IMR-90 (cell line): ENCODE measurements at regions not wholly inside any gene's neighbourhood (a gene's known extent, or its start where the extent isn't known, plus 50 kb on each side); places are given as distances from the start of the nearest gene placed in this dataset.

ENCODE experiments used
- ATAC-seq: fragments of 200-7000 bp; cut with Tn5 transposase; 2 replicates; pipeline ENCODE4 v1.9.1; 2020; ENCODE audit warnings: low read depth, mild to moderate bottlenecking, moderate library complexity
- BruUV-seq: library from RNA; stranded (reverse); fragments of 400-500 nt; replicated peaks from 2 replicates; lab custom pipeline; 2021; lab: Mats Ljungman, UMichigan
- CTCF ChIA-PET: fragments of 300-600 bp; formaldehyde crosslinking; extraction: SDS; loops from one replicate; lab custom pipeline; 2021; ENCODE audit warnings: antibody characterized with exemption; lab: Yijun Ruan, JAX
- POLR2A ChIA-PET: fragments of 300-600 bp; sonication (Branson Sonifier 250); formaldehyde crosslinking; loops from one replicate; lab custom pipeline; 2022; ENCODE audit warnings: antibody characterized with exemption; ENCODE audit not compliant: unreplicated experiment; lab: Charles Lee
- DNase-seq: peaks from one replicate; pipeline ENCODE4 v3.0.0; 2013
- H2AFZ ChIP-seq: replicated peaks from 2 replicates; pipeline ENCODE3; 2013; ENCODE audit warnings: low read length, mild to moderate bottlenecking; ENCODE audit not compliant: poor library complexity
- H2AK5ac ChIP-seq: 2 replicates; pipeline ENCODE4 v1.6.1; 2013; ENCODE audit warnings: low read depth, low read length, inconsistent platforms
- H2AK9ac ChIP-seq: replicated peaks from 2 replicates; pipeline ENCODE3; 2013; ENCODE audit warnings: mild to moderate bottlenecking, low read depth, low read length, moderate library complexity; ENCODE audit not compliant: poor library complexity
- H2BK120ac ChIP-seq: 2 replicates; pipeline ENCODE4 v1.6.1; 2013; ENCODE audit warnings: low read depth, low read length, inconsistent platforms
- H2BK15ac ChIP-seq: 3 replicates; pipeline ENCODE4 v1.6.1; 2013; ENCODE audit warnings: low read depth, low read length, inconsistent platforms
- H2BK20ac ChIP-seq: 2 replicates; pipeline ENCODE4 v1.6.1; 2013; ENCODE audit warnings: low read depth, mild to moderate bottlenecking, inconsistent platforms, low read length, moderate library complexity
- H2BK5ac ChIP-seq: 2 replicates; pipeline ENCODE4 v1.6.1; 2013; ENCODE audit warnings: mild to moderate bottlenecking, low read depth, low read length, inconsistent platforms; ENCODE audit not compliant: poor library complexity, severe bottlenecking
- H3K14ac ChIP-seq: replicated peaks from 2 replicates; pipeline ENCODE4 v1.6.1; 2013; ENCODE audit warnings: low read depth, low read length, inconsistent platforms
- H3K18ac ChIP-seq: 2 replicates; pipeline ENCODE4 v1.6.1; 2013; ENCODE audit warnings: low read depth, low read length, control low read depth
- H3K23ac ChIP-seq: 2 replicates; pipeline ENCODE4 v1.6.1; 2013; ENCODE audit warnings: low read depth, low read length, inconsistent platforms
- H3K27ac ChIP-seq: 2 replicates; pipeline ENCODE4 v1.5.1; 2013; ENCODE audit warnings: mild to moderate bottlenecking, control low read depth, low read length; ENCODE audit not compliant: insufficient read depth
- H3K27me3 ChIP-seq: 2 replicates; pipeline ENCODE4 v1.6.1; 2013; ENCODE audit warnings: low read length; ENCODE audit not compliant: control insufficient read depth, insufficient read depth
- H3K36me3 ChIP-seq: 2 replicates; pipeline ENCODE4 v1.6.1; 2013; ENCODE audit warnings: low read length, mixed read lengths; ENCODE audit not compliant: control insufficient read depth, insufficient read depth
- H3K4ac ChIP-seq: 2 replicates; pipeline ENCODE4 v1.6.1; 2013; ENCODE audit warnings: low read depth, low read length, inconsistent platforms
- H3K4me1 ChIP-seq: 2 replicates; pipeline ENCODE4 v1.6.1; 2013; ENCODE audit warnings: low read length, mixed read lengths; ENCODE audit not compliant: control insufficient read depth, insufficient read depth
- H3K4me2 ChIP-seq: 2 replicates; pipeline ENCODE4 v1.6.1; 2013; ENCODE audit warnings: low read depth, mild to moderate bottlenecking, control low read depth, low read length, moderate library complexity
- H3K4me3 ChIP-seq: 2 replicates; pipeline ENCODE4 v1.5.1; 2013; ENCODE audit warnings: low read depth, mild to moderate bottlenecking, control low read depth, low read length, moderate library complexity; ENCODE audit not compliant: insufficient read depth
- H3K56ac ChIP-seq: 2 replicates; pipeline ENCODE4 v1.6.1; 2013; ENCODE audit warnings: low read length, inconsistent platforms; ENCODE audit not compliant: insufficient read depth; ENCODE audit errors: extremely low read depth
- H3K79me1 ChIP-seq, 2 experiments: 2 replicates each; pipeline ENCODE4 v1.6.1; 2013; ENCODE audit warnings: low read length in 2 of 2, inconsistent platforms in 1 of 2, low read depth in 1 of 2
- H3K9ac ChIP-seq: 2 replicates; pipeline ENCODE4 v1.6.1; 2013; ENCODE audit warnings: low read depth, low read length, control low read depth
- H3K9me1 ChIP-seq: 2 replicates; pipeline ENCODE4 v1.6.1; 2013; ENCODE audit warnings: low read length, inconsistent platforms; ENCODE audit not compliant: insufficient read depth
- H3K9me3 ChIP-seq: 2 replicates; pipeline ENCODE4 v1.6.1; 2013; ENCODE audit warnings: low read length; ENCODE audit not compliant: control insufficient read depth, insufficient read depth
- H4K20me1 ChIP-seq: 2 replicates; pipeline ENCODE4 v1.6.1; 2013; ENCODE audit warnings: low read length, inconsistent platforms; ENCODE audit not compliant: insufficient read depth
- H4K5ac ChIP-seq: 2 replicates; pipeline ENCODE4 v1.6.1; 2013; ENCODE audit warnings: mild to moderate bottlenecking, low read depth, low read length, control low read depth
- H4K8ac ChIP-seq, 2 experiments: 2 replicates each; pipeline ENCODE4 v1.6.1; 2013; ENCODE audit warnings: low read depth in 2 of 2, low read length in 2 of 2, control low read depth in 1 of 2, inconsistent platforms in 1 of 2
- H4K91ac ChIP-seq: 2 replicates; pipeline ENCODE4 v1.6.1; 2013; ENCODE audit warnings: low read depth, low read length, inconsistent platforms; ENCODE audit not compliant: insufficient read depth
- BHLHE40 ChIP-seq: fragments of 150-350 bp; IDR thresholded peaks from 2 replicates; pipeline ENCODE4 v1.6.1; 2016; ENCODE audit warnings: mild to moderate bottlenecking, low read depth, low read length
- CEBPB ChIP-seq: IDR thresholded peaks from 2 replicates; pipeline ENCODE4 v1.6.1; 2012; ENCODE audit warnings: low read depth, low read length, improper control_type of control experiment
- CHD1 ChIP-seq: IDR thresholded peaks from 2 replicates; pipeline ENCODE4 v1.6.1; 2012; ENCODE audit warnings: low read depth, low read length, improper control_type of control experiment
- CTCF ChIP-seq: conservative IDR thresholded peaks from 2 replicates; pipeline ENCODE4 v1.5.1; 2012; ENCODE audit warnings: mild to moderate bottlenecking, low read depth, low read length, improper control_type of control experiment
- FOS ChIP-seq: fragments of 150-350 bp; IDR thresholded peaks from 2 replicates; pipeline ENCODE4 v1.6.1; 2016; ENCODE audit warnings: low read depth, low read length
- MAFK ChIP-seq: IDR thresholded peaks from 2 replicates; pipeline ENCODE4 v1.6.1; 2012; ENCODE audit warnings: low read depth, low read length, improper control_type of control experiment
- MAZ ChIP-seq: IDR thresholded peaks from 2 replicates; pipeline ENCODE4 v1.6.1; 2012; ENCODE audit warnings: low read depth, mild to moderate bottlenecking, low read length, improper control_type of control experiment, moderate library complexity, borderline replicate concordance
- MXI1 ChIP-seq: IDR thresholded peaks from 2 replicates; pipeline ENCODE4 v1.6.1; 2012; ENCODE audit warnings: low read depth, mild to moderate bottlenecking, low read length, moderate library complexity, borderline replicate concordance
- NFE2L2 ChIP-seq: fragments of 150-350 bp; IDR thresholded peaks from 2 replicates; pipeline ENCODE4 v1.6.1; 2016; ENCODE audit warnings: low read depth, mild to moderate bottlenecking, low read length
- POLR2A ChIP-seq: IDR thresholded peaks from 2 replicates; pipeline ENCODE4 v1.6.1; 2012; ENCODE audit warnings: mild to moderate bottlenecking, low read depth, low read length
- RAD21 ChIP-seq: IDR thresholded peaks from 2 replicates; pipeline ENCODE4 v1.6.1; 2012; ENCODE audit warnings: low read length, improper control_type of control experiment
- RCOR1 ChIP-seq: IDR thresholded peaks from 2 replicates; pipeline ENCODE4 v1.6.1; 2012; ENCODE audit warnings: mild to moderate bottlenecking, low read length, improper control_type of control experiment; ENCODE audit not compliant: insufficient replicate concordance
- RFX5 ChIP-seq: IDR thresholded peaks from 2 replicates; pipeline ENCODE4 v1.8.0; 2012; ENCODE audit warnings: low read depth, mild to moderate bottlenecking, low read length, moderate library complexity
- SMC3 ChIP-seq: fragments of 150-350 bp; IDR thresholded peaks from 2 replicates; pipeline ENCODE4 v1.6.1; 2016; ENCODE audit warnings: low read depth, mild to moderate bottlenecking, antibody characterized with exemption, low read length, moderate library complexity
- USF2 ChIP-seq: fragments of 150-350 bp; IDR thresholded peaks from 2 replicates; pipeline ENCODE4 v1.6.1; 2017; ENCODE audit warnings: mild to moderate bottlenecking, antibody characterized with exemption, low read length, low read depth
- WGBS, 2 experiments: methylation state at CpG; one replicate each; pipeline versions ENCODE4 v1.1.5 to v1.1.7; 2013; ENCODE audit warnings: missing lambda C conversion rate in 2 of 2; ENCODE audit not compliant: insufficient read length in 1 of 2; ENCODE audit errors: extremely low coverage in 2 of 2; 5-methylcytosine and 5-hydroxymethylcytosine counted together
- dilution Hi-C: fragments of 300-500 bp; cut with HindIII; formaldehyde crosslinking; loops from one replicate; pipeline ENCODE4 v1.14.3; 2018; ENCODE audit warnings: low sequenced_read_pairs; ENCODE audit not compliant: unreplicated experiment
- in situ Hi-C: fragments of 300-500 bp; cut with MboI; formaldehyde crosslinking; loops from 3 replicates; pipeline ENCODE4 v1.14.3; 2019; ENCODE audit warnings: low sequenced_read_pairs, inconsistent platforms, mixed read lengths
- intact Hi-C: fragments of 100-400 bp; cut with micrococcal nuclease; formaldehyde crosslinking; loops from 2 replicates; pipeline ENCODE4 v1.10.0; 2022
- TF ChIP-seq, protein P1 (sequence below): fragments of 150-350 bp; IDR thresholded peaks from 2 replicates; pipeline ENCODE4 v1.6.1; 2016; ENCODE audit warnings: low read depth, mild to moderate bottlenecking, low read length, moderate library complexity, borderline replicate concordance

GRCh38 chr5:124922255-124922975 is 176.0 kb upstream of the ZNF608 start:
- Histone ChIP-seq H3K4me3 (no peak overlapping the region), H3K4ac (no peak overlapping the region), H4K20me1 (no peaks in the 10 kb centered on the region), H2AK9ac (no peak overlapping the region), H3K27me3 (no peaks in the 10 kb centered on the region), H2BK120ac (no peak overlapping the region), H4K5ac (no peak overlapping the region), H3K27ac (no peak overlapping the region), H3K23ac (no peak overlapping the region), H3K56ac (no peak overlapping the region), H2AK5ac (no peak overlapping the region), H3K14ac (no peak overlapping the region), H3K9me1 (no peaks in the 10 kb centered on the region), H3K36me3 (no peaks in the 10 kb centered on the region), H2BK5ac (no peak overlapping the region), H3K4me1 (no peaks in the 10 kb centered on the region; the same call in 1 of the 2 replicates), H3K9me3 (peaks cover 3% of the 10 kb centered on the region), H3K9ac (no peak overlapping the region), H2BK15ac (no peak overlapping the region), H3K18ac (peak overlapping the region; percentile 54; the same call in 1 of the 2 replicates), H4K91ac (no peak overlapping the region), H3K79me1 (no peaks in the 10 kb centered on the region), H4K8ac (no peak overlapping the region), H3K4me2 (no peak overlapping the region), H2AFZ (no peak overlapping the region), H2BK20ac (no peak overlapping the region)
- no TSS peak for BruUV-seq
- in situ Hi-C loops: no loop called here
- no peak for ATAC-seq
- WGBS, 2 experiments: no CpG with 5 or more reads among the region's 6 CpGs
- intact Hi-C loops: no loop called here
- no peak for DNase-seq
- POLR2A ChIA-PET: interaction anchor here (0.5 kb wide), 1 partner anchor 175 kb away, joined by 15 read pairs; no protein-coding TSS in a partner anchor
- dilution Hi-C loops: no loop called here
- TF ChIP-seq RCOR1 (no peak), POLR2A (no peak), MAZ (no peak), RAD21 (no peak), SMC3 (no peak), FOS (no peak), CTCF (no peak), BHLHE40 (no peak), MAFK (no peak), USF2 (no peak), RFX5 (no peak), CHD1 (no peak), NFE2L2 (no peak), CEBPB (no peak), MXI1 (no peak)
- TF ChIP-seq, protein P1, sequence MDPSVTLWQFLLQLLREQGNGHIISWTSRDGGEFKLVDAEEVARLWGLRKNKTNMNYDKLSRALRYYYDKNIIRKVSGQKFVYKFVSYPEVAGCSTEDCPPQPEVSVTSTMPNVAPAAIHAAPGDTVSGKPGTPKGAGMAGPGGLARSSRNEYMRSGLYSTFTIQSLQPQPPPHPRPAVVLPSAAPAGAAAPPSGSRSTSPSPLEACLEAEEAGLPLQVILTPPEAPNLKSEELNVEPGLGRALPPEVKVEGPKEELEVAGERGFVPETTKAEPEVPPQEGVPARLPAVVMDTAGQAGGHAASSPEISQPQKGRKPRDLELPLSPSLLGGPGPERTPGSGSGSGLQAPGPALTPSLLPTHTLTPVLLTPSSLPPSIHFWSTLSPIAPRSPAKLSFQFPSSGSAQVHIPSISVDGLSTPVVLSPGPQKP: no peak
- CTCF ChIA-PET: interaction anchor here (0.6 kb wide), 1 partner anchor 29 kb away, joined by 4 read pairs; no protein-coding TSS in a partner anchor
